ENCODE measurements at regions not wholly inside any gene's neighbourhood (a gene's known extent, or its start where the extent isn't known, plus 50 kb on each side); places are given as distances from the start of the nearest gene placed in this dataset.

GRCh38 chr6:23905133-23905815 lies 220.7 kb upstream of the NRSN1 start:
- H3K9me3 Mint-ChIP-seq = peaks cover 12% of the 10 kb centered on the region
- H3K27ac Mint-ChIP-seq = no peak overlapping the region
- no peaks in the 10 kb centered on the region for H3K4me1 Mint-ChIP-seq
- no peak for ATAC-seq (replicated peaks)
- H3K36me3 Mint-ChIP-seq (ENCODE audit: low read depth) = no peaks in the 10 kb centered on the region
- H3K27me3 Mint-ChIP-seq = no peaks in the 10 kb centered on the region
- H3K4me3 Mint-ChIP-seq = no peak overlapping the region

DNA sequence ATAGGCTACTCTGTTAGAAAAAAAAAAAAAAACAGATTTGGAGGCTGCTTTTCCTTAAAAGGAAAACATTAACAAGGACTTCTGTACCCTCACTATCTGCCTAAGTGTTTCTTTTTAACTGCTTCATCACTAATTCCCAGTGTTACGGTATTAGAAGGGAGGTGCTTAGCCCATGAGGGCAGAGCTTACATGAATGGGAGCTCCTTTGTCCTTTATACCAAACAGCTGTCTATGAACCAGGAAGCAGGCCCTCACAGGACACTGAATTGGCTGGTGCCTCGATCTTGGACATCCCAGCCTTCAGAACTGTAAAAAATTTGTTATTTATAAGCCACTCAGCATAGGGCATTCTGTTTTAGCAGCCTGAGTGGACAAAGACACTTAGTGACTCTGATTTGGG lies 215.6 kb upstream of the NRSN1 start:
- H3K4me3 Mint-ChIP-seq = no peak overlapping the region
- no peaks in the 10 kb centered on the region for H3K4me1 Mint-ChIP-seq
- no peak overlapping the region for H3K27ac Mint-ChIP-seq
- peaks cover 12% of the 10 kb centered on the region for H3K9me3 Mint-ChIP-seq
- no peak for ATAC-seq (replicated peaks)
- no peaks in the 10 kb centered on the region for H3K36me3 Mint-ChIP-seq (ENCODE audit: low read depth)
- no peaks in the 10 kb centered on the region for H3K27me3 Mint-ChIP-seq

GRCh38 chr6:23927935-23928334 lies 198.1 kb upstream of the NRSN1 start:
- no peak for ATAC-seq (replicated peaks)

DNA sequence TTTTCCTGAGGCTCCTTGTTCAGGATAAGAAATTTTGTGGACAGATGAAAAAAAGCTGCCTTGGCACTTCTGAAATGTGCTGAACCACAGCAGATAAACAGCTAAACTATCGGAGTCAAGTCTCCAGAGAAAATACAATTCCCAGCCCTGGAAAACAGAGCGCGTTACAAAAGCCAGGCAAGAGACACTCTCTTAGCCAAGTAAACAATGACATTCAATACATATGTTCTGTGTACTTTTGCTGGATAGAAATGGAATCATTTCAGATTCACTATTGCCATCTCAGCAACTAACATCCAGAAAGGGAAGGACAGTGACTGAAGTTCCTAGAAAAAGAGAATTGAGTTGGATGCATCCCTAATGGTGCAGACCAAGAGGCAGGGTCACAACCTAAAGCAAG lies 196.8 kb upstream of the NRSN1 start:
- peaks cover 6% of the 10 kb centered on the region for H3K9me3 Mint-ChIP-seq
- H3K27ac Mint-ChIP-seq = no peak overlapping the region
- H3K4me1 Mint-ChIP-seq = no peaks in the 10 kb centered on the region
- H3K27me3 Mint-ChIP-seq = no peaks in the 10 kb centered on the region
- no peak for ATAC-seq (replicated peaks)
- H3K36me3 Mint-ChIP-seq (ENCODE audit: low read depth) = no peaks in the 10 kb centered on the region
- H3K4me3 Mint-ChIP-seq = no peak overlapping the region

More at GRCh38 chr6:23927935-23928334, 198.1 kb upstream of the NRSN1 start:
- Mint-ChIP-seq H3K4me1 (no peaks in the 10 kb centered on the region), H3K36me3 (ENCODE audit: low read depth) (no peaks in the 10 kb centered on the region), H3K27me3 (no peaks in the 10 kb centered on the region), H3K9me3 (no peaks in the 10 kb centered on the region), H3K4me3 (no peak overlapping the region), H3K27ac (no peak overlapping the region)

DNA sequence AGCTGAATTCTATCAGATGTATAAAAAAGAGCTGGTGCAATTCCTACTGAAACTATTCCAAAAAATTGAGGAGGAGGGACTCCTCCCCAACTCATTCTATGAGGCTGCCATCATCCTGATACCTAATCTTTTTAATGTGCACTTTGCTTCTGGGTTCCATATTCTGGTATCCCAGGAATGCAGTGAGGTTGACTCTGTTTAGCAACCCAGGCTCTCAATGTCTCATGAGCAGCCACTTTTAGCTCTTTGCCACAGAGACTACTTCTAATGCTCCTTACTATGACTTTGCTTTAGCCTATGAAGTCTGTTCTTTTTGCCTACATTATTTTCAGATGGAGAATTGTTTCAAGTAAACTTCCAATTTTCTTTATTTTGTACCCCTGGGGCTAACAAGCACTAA lies 185.5 kb upstream of the NRSN1 start:
- H3K9me3 Mint-ChIP-seq = no peaks in the 10 kb centered on the region
- no peak overlapping the region for H3K4me3 Mint-ChIP-seq
- H3K36me3 Mint-ChIP-seq (ENCODE audit: low read depth) = no peaks in the 10 kb centered on the region
- no peaks in the 10 kb centered on the region for H3K27me3 Mint-ChIP-seq
- no peak overlapping the region for H3K27ac Mint-ChIP-seq
- ATAC-seq (replicated peaks) = no peak
- no peaks in the 10 kb centered on the region for H3K4me1 Mint-ChIP-seq

DNA sequence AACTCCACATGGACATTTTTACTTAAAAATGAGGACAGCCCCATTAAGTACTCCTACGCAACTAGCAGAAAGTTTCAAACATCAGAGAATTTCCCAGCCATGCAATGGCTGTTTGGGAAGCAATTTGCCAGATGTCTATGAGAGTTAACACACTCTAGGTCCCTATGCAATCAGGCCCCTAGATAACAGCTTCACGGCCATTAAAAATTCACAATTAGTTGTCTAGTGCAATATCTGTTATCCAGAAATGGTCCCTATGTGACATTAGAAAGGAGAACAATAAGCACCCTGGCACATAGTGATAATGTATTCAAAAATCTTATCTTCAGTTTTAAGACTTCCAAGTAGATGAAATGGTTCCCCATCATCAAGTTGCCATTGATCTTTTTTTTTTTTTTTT lies 174.3 kb upstream of the NRSN1 start:
- ATAC-seq (replicated peaks) = no peak
- Mint-ChIP-seq H3K27me3 (no peaks in the 10 kb centered on the region), H3K27ac (no peak overlapping the region), H3K4me3 (no peak overlapping the region), H3K36me3 (ENCODE audit: low read depth) (no peaks in the 10 kb centered on the region), H3K4me1 (no peaks in the 10 kb centered on the region), H3K9me3 (peaks cover 5% of the 10 kb centered on the region)

- ATAC-seq (replicated peaks) = no peak
Measured at GRCh38 chr6:23952245-23952644, 173.8 kb upstream of the NRSN1 start.

GRCh38 chr6:23953976-23954375 lies 172.0 kb upstream of the NRSN1 start:
- Mint-ChIP-seq H3K27me3 (peaks cover under 1% of the 10 kb centered on the region), H3K27ac (no peak overlapping the region), H3K9me3 (peaks cover 5% of the 10 kb centered on the region), H3K4me1 (no peaks in the 10 kb centered on the region), H3K4me3 (no peak overlapping the region), H3K36me3 (ENCODE audit: low read depth) (no peaks in the 10 kb centered on the region)
- ATAC-seq (replicated peaks) = no peak

More at GRCh38 chr6:23952245-23952644, 173.8 kb upstream of the NRSN1 start:
- no peak overlapping the region for H3K27ac Mint-ChIP-seq
- peaks cover 5% of the 10 kb centered on the region for H3K9me3 Mint-ChIP-seq
- H3K36me3 Mint-ChIP-seq (ENCODE audit: low read depth) = no peaks in the 10 kb centered on the region
- H3K4me1 Mint-ChIP-seq = no peaks in the 10 kb centered on the region
- H3K27me3 Mint-ChIP-seq = no peaks in the 10 kb centered on the region
- H3K4me3 Mint-ChIP-seq = no peak overlapping the region

DNA sequence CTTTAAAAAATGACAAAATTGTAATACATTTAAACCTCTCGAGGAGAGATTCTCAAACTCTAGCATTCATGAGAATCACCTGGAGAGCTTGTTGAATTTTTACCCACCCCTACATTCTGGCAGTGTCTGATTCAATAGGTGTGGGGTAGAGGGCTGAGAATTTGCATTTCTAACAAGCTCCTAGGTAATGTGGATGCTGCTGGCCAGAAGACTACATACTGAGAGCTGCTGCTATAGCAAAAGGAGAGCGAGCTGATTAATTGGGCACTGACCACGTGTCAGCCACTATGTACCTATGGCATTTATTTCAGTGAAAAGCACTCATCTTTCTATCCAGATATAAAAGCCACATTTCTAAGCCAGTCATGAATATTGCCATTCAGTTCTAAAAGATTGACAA lies 169.0 kb upstream of the NRSN1 start:
- no peak for ATAC-seq (replicated peaks)
- H3K27ac Mint-ChIP-seq = no peak overlapping the region

GRCh38 chr6:23964865-23965264 lies 161.2 kb upstream of the NRSN1 start:
- Mint-ChIP-seq H3K9me3 (peaks cover 5% of the 10 kb centered on the region), H3K4me1 (no peaks in the 10 kb centered on the region), H3K36me3 (ENCODE audit: low read depth) (no peaks in the 10 kb centered on the region), H3K4me3 (no peak overlapping the region), H3K27ac (no peak overlapping the region), H3K27me3 (no peaks in the 10 kb centered on the region)
- ATAC-seq (replicated peaks) = no peak

More for the DNA sequence above, 169.0 kb upstream of the NRSN1 start:
- Mint-ChIP-seq H3K36me3 (ENCODE audit: low read depth) (no peaks in the 10 kb centered on the region), H3K4me3 (no peak overlapping the region), H3K4me1 (no peaks in the 10 kb centered on the region), H3K9me3 (no peaks in the 10 kb centered on the region), H3K27me3 (peaks cover 3% of the 10 kb centered on the region)

DNA sequence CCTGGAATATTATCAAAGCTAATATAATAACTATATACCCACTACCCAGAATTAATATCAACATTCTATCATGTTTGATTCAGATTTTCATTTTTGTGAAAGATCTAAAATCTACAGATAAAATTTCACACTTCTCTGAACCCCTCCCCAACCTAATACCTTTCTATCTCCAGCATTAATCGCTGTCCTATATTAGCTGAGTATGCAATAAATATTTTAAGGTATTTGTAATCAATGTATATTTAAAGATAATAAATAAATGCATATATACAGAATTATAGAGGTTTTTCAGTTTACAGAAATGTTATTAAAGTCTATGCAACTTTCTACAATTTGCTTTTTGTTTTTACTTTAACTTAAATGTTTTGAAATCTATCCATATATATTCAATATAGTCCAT lies 156.7 kb upstream of the NRSN1 start:
- H3K4me1 Mint-ChIP-seq = no peaks in the 10 kb centered on the region
- H3K36me3 Mint-ChIP-seq (ENCODE audit: low read depth) = no peaks in the 10 kb centered on the region
- peaks cover 5% of the 10 kb centered on the region for H3K9me3 Mint-ChIP-seq
- H3K4me3 Mint-ChIP-seq = no peak overlapping the region
- H3K27me3 Mint-ChIP-seq = no peaks in the 10 kb centered on the region
- no peak for ATAC-seq (replicated peaks)
- no peak overlapping the region for H3K27ac Mint-ChIP-seq

- Mint-ChIP-seq H3K27ac (no peak overlapping the region), H3K4me3 (no peak overlapping the region), H3K4me1 (no peaks in the 10 kb centered on the region), H3K9me3 (no peaks in the 10 kb centered on the region), H3K27me3 (no peaks in the 10 kb centered on the region), H3K36me3 (ENCODE audit: low read depth) (no peaks in the 10 kb centered on the region)
- ATAC-seq (replicated peaks) = no peak
Measured at GRCh38 chr6:23977706-23978105, 148.3 kb upstream of the NRSN1 start.

GRCh38 chr6:23980965-23981364 lies 145.1 kb upstream of the NRSN1 start:
- H3K36me3 Mint-ChIP-seq (ENCODE audit: low read depth) = no peaks in the 10 kb centered on the region
- no peak overlapping the region for H3K4me3 Mint-ChIP-seq
- H3K27ac Mint-ChIP-seq = no peak overlapping the region
- H3K27me3 Mint-ChIP-seq = no peaks in the 10 kb centered on the region
- no peak for ATAC-seq (replicated peaks)
- no peaks in the 10 kb centered on the region for H3K4me1 Mint-ChIP-seq
- no peaks in the 10 kb centered on the region for H3K9me3 Mint-ChIP-seq

GRCh38 chr6:23981923-23982322 lies 144.1 kb upstream of the NRSN1 start:
- H3K36me3 Mint-ChIP-seq (ENCODE audit: low read depth) = no peaks in the 10 kb centered on the region
- H3K4me1 Mint-ChIP-seq = no peaks in the 10 kb centered on the region
- no peak for ATAC-seq (replicated peaks)
- H3K27ac Mint-ChIP-seq = no peak overlapping the region
- no peaks in the 10 kb centered on the region for H3K27me3 Mint-ChIP-seq
- H3K9me3 Mint-ChIP-seq = no peaks in the 10 kb centered on the region
- no peak overlapping the region for H3K4me3 Mint-ChIP-seq

DNA sequence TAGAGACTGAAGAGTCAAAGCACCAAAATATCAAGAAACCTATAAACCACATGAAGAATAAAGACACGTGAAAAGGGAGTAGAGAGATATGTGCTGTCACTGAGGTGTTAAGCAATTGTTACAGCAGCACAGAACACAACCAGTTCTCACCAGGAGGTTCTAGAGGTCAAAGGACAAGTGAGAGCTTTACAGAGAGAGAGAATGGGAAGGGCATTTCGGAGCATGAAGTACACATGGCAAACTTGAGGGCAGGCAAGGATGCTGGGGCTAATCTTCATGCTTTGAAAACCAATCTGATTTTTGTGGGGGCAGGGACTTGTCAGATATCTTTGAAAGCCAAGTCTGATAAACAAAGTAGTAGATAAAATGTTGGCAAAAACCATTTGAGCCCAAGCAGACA lies 142.3 kb upstream of the NRSN1 start:
- Mint-ChIP-seq H3K36me3 (ENCODE audit: low read depth) (no peaks in the 10 kb centered on the region), H3K27me3 (no peaks in the 10 kb centered on the region), H3K27ac (no peak overlapping the region), H3K4me1 (no peaks in the 10 kb centered on the region), H3K4me3 (no peak overlapping the region), H3K9me3 (no peaks in the 10 kb centered on the region)
- ATAC-seq (replicated peaks) = no peak

DNA sequence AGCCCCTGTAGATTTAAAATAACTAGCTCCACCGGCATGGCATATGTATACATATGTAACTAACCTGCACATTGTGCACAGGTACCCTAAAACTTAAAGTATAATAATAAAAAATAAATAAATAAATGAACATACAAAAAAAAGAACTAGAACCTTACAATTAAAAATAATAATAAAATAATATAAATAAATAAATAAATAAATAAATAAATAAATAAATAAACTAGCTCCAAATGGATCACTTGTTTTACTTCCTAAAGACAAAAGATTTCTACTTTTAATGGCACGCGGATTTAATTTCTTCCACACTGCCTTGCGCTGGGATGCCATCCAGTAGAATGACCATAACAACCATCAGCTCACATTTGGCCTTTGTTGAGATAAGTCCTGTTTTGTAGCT lies 141.0 kb upstream of the NRSN1 start:
- no peak overlapping the region for H3K27ac Mint-ChIP-seq
- no peaks in the 10 kb centered on the region for H3K9me3 Mint-ChIP-seq
- no peak for ATAC-seq (replicated peaks)
- no peaks in the 10 kb centered on the region for H3K36me3 Mint-ChIP-seq (ENCODE audit: low read depth)
- H3K4me3 Mint-ChIP-seq = no peak overlapping the region
- no peaks in the 10 kb centered on the region for H3K27me3 Mint-ChIP-seq
- H3K4me1 Mint-ChIP-seq = no peaks in the 10 kb centered on the region

Data from activated T-helper 17 cell treated with anti-CD3 and anti-CD28 coated beads, Interleukin-2, amount 50 U/mL, for 72 hours (primary cell).